ENCODE measurements at regions not wholly inside any gene's neighbourhood (a gene's known extent, or its start where the extent isn't known, plus 50 kb on each side); places are given as distances from the start of the nearest gene placed in this dataset.

DNA sequence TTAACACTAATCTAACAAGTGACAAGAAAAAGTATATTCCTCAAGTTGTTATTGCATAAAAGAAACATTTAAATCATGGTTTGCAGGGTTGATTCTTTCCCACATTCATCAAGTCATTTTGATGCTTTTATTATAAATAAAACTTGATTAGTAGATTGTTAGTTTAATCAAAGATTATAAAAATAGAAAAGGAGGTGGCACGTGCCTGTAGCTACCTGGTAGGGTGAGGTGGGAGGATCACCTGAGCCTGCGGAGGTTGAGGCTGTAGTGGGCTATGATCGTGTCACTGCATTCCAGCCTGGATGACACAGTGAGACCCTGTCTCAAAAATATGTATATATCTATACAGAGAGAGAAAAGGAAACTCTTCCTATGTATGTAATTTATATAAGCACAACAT is 433.2 kb upstream of the RGS6 start (continued):
- TF ChIP-seq, protein P1, sequence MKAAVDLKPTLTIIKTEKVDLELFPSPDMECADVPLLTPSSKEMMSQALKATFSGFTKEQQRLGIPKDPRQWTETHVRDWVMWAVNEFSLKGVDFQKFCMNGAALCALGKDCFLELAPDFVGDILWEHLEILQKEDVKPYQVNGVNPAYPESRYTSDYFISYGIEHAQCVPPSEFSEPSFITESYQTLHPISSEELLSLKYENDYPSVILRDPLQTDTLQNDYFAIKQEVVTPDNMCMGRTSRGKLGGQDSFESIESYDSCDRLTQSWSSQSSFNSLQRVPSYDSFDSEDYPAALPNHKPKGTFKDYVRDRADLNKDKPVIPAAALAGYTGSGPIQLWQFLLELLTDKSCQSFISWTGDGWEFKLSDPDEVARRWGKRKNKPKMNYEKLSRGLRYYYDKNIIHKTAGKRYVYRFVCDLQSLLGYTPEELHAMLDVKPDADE (IDR thresholded peaks at IDR 0.05) = no peak
- no peak for TF ChIP-seq NANOG (IDR thresholded peaks at IDR 0.05; ENCODE audit: borderline replicate concordance)
- TF ChIP-seq CREB1 (CRISPR knock-in tag; IDR thresholded peaks at IDR 0.05; ENCODE audit: low read depth) = no peak
- TF ChIP-seq EZH2phosphoT487 (IDR thresholded peaks at IDR 0.05; ENCODE audit: unreplicated experiment) = no peak
- TF ChIP-seq EZH2 (IDR thresholded peaks at IDR 0.05; ENCODE audit: low read depth, unreplicated experiment) = no peak
- TF ChIP-seq, protein P2, sequence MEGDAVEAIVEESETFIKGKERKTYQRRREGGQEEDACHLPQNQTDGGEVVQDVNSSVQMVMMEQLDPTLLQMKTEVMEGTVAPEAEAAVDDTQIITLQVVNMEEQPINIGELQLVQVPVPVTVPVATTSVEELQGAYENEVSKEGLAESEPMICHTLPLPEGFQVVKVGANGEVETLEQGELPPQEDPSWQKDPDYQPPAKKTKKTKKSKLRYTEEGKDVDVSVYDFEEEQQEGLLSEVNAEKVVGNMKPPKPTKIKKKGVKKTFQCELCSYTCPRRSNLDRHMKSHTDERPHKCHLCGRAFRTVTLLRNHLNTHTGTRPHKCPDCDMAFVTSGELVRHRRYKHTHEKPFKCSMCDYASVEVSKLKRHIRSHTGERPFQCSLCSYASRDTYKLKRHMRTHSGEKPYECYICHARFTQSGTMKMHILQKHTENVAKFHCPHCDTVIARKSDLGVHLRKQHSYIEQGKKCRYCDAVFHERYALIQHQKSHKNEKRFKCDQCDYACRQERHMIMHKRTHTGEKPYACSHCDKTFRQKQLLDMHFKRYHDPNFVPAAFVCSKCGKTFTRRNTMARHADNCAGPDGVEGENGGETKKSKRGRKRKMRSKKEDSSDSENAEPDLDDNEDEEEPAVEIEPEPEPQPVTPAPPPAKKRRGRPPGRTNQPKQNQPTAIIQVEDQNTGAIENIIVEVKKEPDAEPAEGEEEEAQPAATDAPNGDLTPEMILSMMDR (conservative IDR thresholded peaks at IDR 0.05; ENCODE audit: low read depth in 2 of 2) = no peak
- no peak for TF ChIP-seq ZNF331 (CRISPR knock-in tag; IDR thresholded peaks at IDR 0.05; ENCODE audit: low read depth)
- TF ChIP-seq STAT1 (IDR thresholded peaks at IDR 0.05; ENCODE audit: unreplicated experiment) = no peak

DNA sequence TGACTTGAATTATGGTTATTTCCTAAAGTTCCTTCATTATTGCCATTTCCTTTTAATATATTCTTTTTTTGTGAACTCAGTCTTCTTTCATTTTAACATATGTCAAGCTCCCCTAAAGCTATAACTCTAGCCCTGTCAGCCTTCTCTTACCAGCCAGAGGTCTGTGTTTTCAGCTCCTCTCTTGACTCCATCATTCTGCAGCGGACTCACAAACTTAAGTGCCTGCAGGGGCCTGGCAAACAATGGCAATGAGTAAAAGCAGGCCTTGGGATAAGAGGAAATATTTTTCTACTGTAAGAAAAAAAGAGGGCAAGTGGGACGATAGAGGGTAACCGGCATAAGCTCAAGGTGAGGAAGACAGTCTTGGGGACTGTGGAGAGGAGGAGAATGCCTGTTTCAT is 424.5 kb upstream of the RGS6 start:
- no peak overlapping the region for H2AFZ ChIP-seq
- H3F3A ChIP-seq (replicated peaks; ENCODE audit: low read depth) = no peaks in the 10 kb centered on the region
- peaks cover 24% of the 10 kb centered on the region for H3K4me1 Mint-ChIP-seq
- H3K27ac ChIP-seq (ENCODE audit: low read depth) = peak overlapping the region; percentile 61; the same call in 1 of the 2 replicates
- TF ChIP-seq EZH2 (IDR thresholded peaks at IDR 0.05; ENCODE audit: low read depth, unreplicated experiment) = no peak
- H3K4me3 ChIP-seq = no peak overlapping the region
- H4K20me1 ChIP-seq (replicated peaks; ENCODE audit: insufficient read depth) = no peaks in the 10 kb centered on the region
- H3K27ac Mint-ChIP-seq = 0 out of 2 replicates have a peak overlapping the region, but pooled peaks have one; percentile 2
- DNase-seq (ENCODE audit: low spot score) (no peak), ATAC-seq (no peak; the same call in 2 of the 3 replicates)
- H3K27me3 ChIP-seq (ENCODE audit: insufficient read depth) = no peaks in the 10 kb centered on the region
- H3K79me2 ChIP-seq (replicated peaks; ENCODE audit: insufficient read depth) = peaks cover 57% of the 10 kb centered on the region
- H3K4me1 ChIP-seq (ENCODE audit: insufficient read depth) = peaks cover 18% of the 10 kb centered on the region
- H3K9me2 ChIP-seq (ENCODE audit: insufficient read depth) = no peaks in the 10 kb centered on the region
- no peaks in the 10 kb centered on the region for H3K36me3 ChIP-seq (ENCODE audit: insufficient read depth)
- no peak overlapping the region for H3K4me2 ChIP-seq
- H3K4me3 Mint-ChIP-seq = no peak overlapping the region
- H3K27me3 Mint-ChIP-seq (ENCODE audit: insufficient read depth, low read depth, poor library complexity) = no peaks in the 10 kb centered on the region
- H3K9me3 Mint-ChIP-seq = no peaks in the 10 kb centered on the region
- peaks cover under 1% of the 10 kb centered on the region; the same call in 1 of the 3 replicates for H3K36me3 Mint-ChIP-seq (ENCODE audit: low read depth)

DNA sequence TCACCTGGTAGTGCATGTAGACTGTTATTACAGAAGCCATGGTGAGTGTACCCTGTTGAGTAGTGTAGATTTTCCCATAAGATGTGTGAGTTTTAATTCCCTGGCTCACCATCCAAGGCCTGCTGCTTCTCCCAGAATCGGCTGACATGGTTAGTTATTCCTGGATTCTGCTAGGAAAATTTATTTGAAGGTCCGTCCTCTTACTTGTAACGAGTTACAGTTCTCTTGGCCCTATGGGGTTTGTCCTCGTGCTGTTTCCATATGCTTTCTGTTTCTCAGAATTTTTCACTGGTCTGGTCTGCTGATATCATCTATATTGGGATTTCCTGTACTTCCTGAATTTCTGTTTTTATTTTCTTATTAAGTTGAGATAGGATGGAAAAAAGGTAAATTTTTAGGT is 423.3 kb upstream of the RGS6 start:
- H4K20me1 ChIP-seq (replicated peaks; ENCODE audit: insufficient read depth) = no peaks in the 10 kb centered on the region; the same call in 1 of the 2 replicates
- Mint-ChIP-seq H3K4me1 (peaks cover 24% of the 10 kb centered on the region), H3K27ac (no peak overlapping the region), H3K9me3 (no peaks in the 10 kb centered on the region), H3K36me3 (ENCODE audit: low read depth) (peaks cover 5% of the 10 kb centered on the region; the same call in 1 of the 3 replicates), H3K4me3 (no peak overlapping the region), H3K27me3 (ENCODE audit: insufficient read depth, low read depth, poor library complexity) (no peaks in the 10 kb centered on the region)
- no peak overlapping the region for H3K4me3 ChIP-seq
- no peaks in the 10 kb centered on the region for H3F3A ChIP-seq (replicated peaks; ENCODE audit: low read depth)
- ATAC-seq = no peak
- no peak overlapping the region for H3K27ac ChIP-seq (ENCODE audit: low read depth)
- H3K4me1 ChIP-seq (ENCODE audit: insufficient read depth) = peaks cover 18% of the 10 kb centered on the region
- H3K4me2 ChIP-seq = no peak overlapping the region
- H3K79me2 ChIP-seq (replicated peaks; ENCODE audit: insufficient read depth) = peaks cover 50% of the 10 kb centered on the region
- no peaks in the 10 kb centered on the region for H3K9me2 ChIP-seq (ENCODE audit: insufficient read depth)
- no peak for DNase-seq (ENCODE audit: low spot score)
- no peaks in the 10 kb centered on the region for H3K27me3 ChIP-seq (ENCODE audit: insufficient read depth)
- no peak overlapping the region for H2AFZ ChIP-seq
- no peaks in the 10 kb centered on the region for H3K36me3 ChIP-seq (ENCODE audit: insufficient read depth)
- TF ChIP-seq EZH2 (IDR thresholded peaks at IDR 0.05; ENCODE audit: low read depth, unreplicated experiment) (no peak), EZH2phosphoT487 (IDR thresholded peaks at IDR 0.05; ENCODE audit: unreplicated experiment) (no peak), ZNF331 (CRISPR knock-in tag; IDR thresholded peaks at IDR 0.05; ENCODE audit: low read depth) (no peak), JUNB (IDR thresholded peaks at IDR 0.05; ENCODE audit: unreplicated experiment) (no peak), NANOG (IDR thresholded peaks at IDR 0.05; ENCODE audit: borderline replicate concordance) (no peak), STAT1 (IDR thresholded peaks at IDR 0.05; ENCODE audit: unreplicated experiment) (no peak), ZNF114 (CRISPR knock-in tag; IDR thresholded peaks at IDR 0.05) (no peak)
- TF ChIP-seq, protein P2 (conservative IDR thresholded peaks at IDR 0.05; ENCODE audit: low read depth in 2 of 2) = no peak
- TF ChIP-seq, protein P1 (IDR thresholded peaks at IDR 0.05) = no peak

Data from GM23338 (cell line).